HepG2 (cell line): ENCODE measurements at regions not wholly inside any gene's neighbourhood (a gene's known extent, or its start where the extent isn't known, plus 50 kb on each side); places are given as distances from the start of the nearest gene placed in this dataset.

Source experiments
- ATAC-seq: fragments of 200-7000 bp; cut with Tn5 transposase; 3 replicates; pipeline ENCODE4 v1.9.1; 2020; ENCODE audit warnings: mild to moderate bottlenecking, moderate library complexity
- BruUV-seq: library from RNA; stranded (reverse); fragments of 400-500 nt; replicated peaks from 2 replicates; lab custom pipeline; 2021; lab: Mats Ljungman, UMichigan
- CTCF ChIA-PET: fragments of 300-600 bp; formaldehyde crosslinking; extraction: SDS; loops from one replicate; lab custom pipeline; 2021; ENCODE audit warnings: low total read pairs, inconsistent platforms, low intra/inter-chr PET ratio; lab: Yijun Ruan, JAX
- POLR2A ChIA-PET: fragments of 350-600 bp; sonication (Branson Sonifier 250); formaldehyde crosslinking; loops from one replicate; lab custom pipeline; 2020; ENCODE audit warnings: antibody characterized with exemption, inconsistent platforms; lab: Yijun Ruan, JAX
- DNase-seq: peaks from one replicate; pipeline ENCODE4 v3.0.0-alpha.2; 2015; ENCODE audit warnings: low spot score
- FAIRE-seq: peaks from 3 replicates; lab custom pipeline; 2011; peaks lifted over from hg19 to GRCh38; lab: Jason Lieb, UNC
- H2AFZ ChIP-seq: one replicate; pipeline ENCODE4 v1.6.1; 2011; ENCODE audit warnings: low read length, inconsistent platforms
- H3K27ac ChIP-seq: fragments of 300-600 bp; 3 replicates; pipeline ENCODE4 v1.8.0; 2011; ENCODE audit warnings: mixed run types, mild to moderate bottlenecking, mixed read lengths, low read length, inconsistent platforms; ENCODE audit not compliant: insufficient read depth; ENCODE audit errors: extremely low read length
- H3K27me3 ChIP-seq, 2 experiments: fragments of 200-600 bp in 1 of 2; 2 replicates in 1 of 2; 3 replicates in 1 of 2; pipeline versions ENCODE4 v1.6.0 to v1.8.0; 2011; ENCODE audit warnings: low read length in 2 of 2, mild to moderate bottlenecking in 2 of 2, moderate library complexity in 2 of 2, inconsistent platforms in 1 of 2; ENCODE audit not compliant: insufficient read depth in 2 of 2, control insufficient read depth in 1 of 2
- H3K36me3 ChIP-seq, 2 experiments: fragments of 200-600 bp in 1 of 2; replicated peaks in 1 of 2; 2 replicates in 1 of 2; 3 replicates in 1 of 2; pipeline versions ENCODE4 v1.5.1 to v1.8.0; 2011; ENCODE audit warnings: low read length in 2 of 2, inconsistent platforms in 1 of 2; ENCODE audit not compliant: insufficient read depth in 2 of 2, control insufficient read depth in 1 of 2
- H3K4me1 ChIP-seq: 2 replicates; pipeline ENCODE4 v1.5.1; 2012; ENCODE audit warnings: low read length, inconsistent platforms; ENCODE audit not compliant: insufficient read depth
- H3K4me2 ChIP-seq: 2 replicates; pipeline ENCODE4 v1.6.0; 2011; ENCODE audit warnings: low read depth, low read length, inconsistent platforms
- H3K4me3 ChIP-seq, 3 experiments: fragments of 200-600 bp in 1 of 3; sonication (generic), shearing (Covaris generic) in 1 of 3; replicated peaks in 1 of 3; 2 replicates each; pipeline ENCODE4 v1.5.1; 2011 to 2016; ENCODE audit warnings: low read length in 3 of 3, inconsistent platforms in 2 of 3, low read depth in 2 of 3, mild to moderate bottlenecking in 2 of 3, control low read depth in 1 of 3, mixed read lengths in 1 of 3; ENCODE audit not compliant: insufficient read depth in 1 of 3
- H3K79me2 ChIP-seq: one replicate; pipeline ENCODE4 v1.6.1; 2011; ENCODE audit warnings: low read length, inconsistent platforms; ENCODE audit not compliant: insufficient read depth
- H3K9ac ChIP-seq: 2 replicates; pipeline ENCODE4 v1.6.0; 2011; ENCODE audit warnings: mild to moderate bottlenecking, low read depth, low read length, inconsistent platforms; ENCODE audit not compliant: insufficient read depth
- H3K9me3 ChIP-seq: 2 replicates; pipeline ENCODE4 v1.5.1; 2012; ENCODE audit warnings: mild to moderate bottlenecking, low read length
- H4K20me1 ChIP-seq: 2 replicates; pipeline ENCODE4 v1.6.0; 2011; ENCODE audit warnings: inconsistent platforms, mild to moderate bottlenecking, low read length, moderate library complexity; ENCODE audit not compliant: insufficient read depth
- MIER3 ChIP-seq: IDR thresholded peaks from 2 replicates; pipeline ENCODE4 v1.6.1; 2016; ENCODE audit warnings: missing compliant biosample characterization, borderline replicate concordance
- PPARG ChIP-seq: conservative IDR thresholded peaks from 2 replicates; pipeline ENCODE4 v1.6.1; 2016; ENCODE audit warnings: missing biosample characterization, missing genetic modification reagents
- ZNF263 ChIP-seq: sonication (generic); formaldehyde crosslinking; IDR thresholded peaks from 2 replicates; pipeline ENCODE4 v1.4.0; 2020; ENCODE audit warnings: missing genetic modification reagents
- ZNF350 ChIP-seq: sonication (generic); formaldehyde crosslinking; IDR thresholded peaks from 2 replicates; pipeline ENCODE4 v1.4.0; 2020; ENCODE audit warnings: mild to moderate bottlenecking, low read depth, missing genetic modification reagents, borderline replicate concordance
- ZNF7 ChIP-seq: IDR thresholded peaks from 2 replicates; pipeline ENCODE4 v1.6.1; 2016; ENCODE audit warnings: missing biosample characterization, missing genetic modification reagents
- in situ Hi-C: cut with HindIII; loops from 2 replicates; pipeline ENCODE4 v1.10.0; 2017; ENCODE audit warnings: low pct_unique_long_range_greater_than_20kb; ENCODE audit not compliant: extremely low pct_ligation_motif_present
- intact Hi-C: fragments of 100-400 bp; cut with micrococcal nuclease; formaldehyde crosslinking; loops from one replicate; pipeline ENCODE4 v1.10.0; 2022; ENCODE audit not compliant: unreplicated experiment
- TF ChIP-seq, protein P1 (sequence below): sonication (generic); formaldehyde crosslinking; IDR thresholded peaks from 2 replicates; pipeline ENCODE4 v1.5.0; 2020; ENCODE audit warnings: missing genetic modification reagents
- TF ChIP-seq, protein P2 (sequence below): sonication (generic); formaldehyde crosslinking; IDR thresholded peaks from 2 replicates; pipeline ENCODE4 v1.8.1; 2022; ENCODE audit warnings: mild to moderate bottlenecking, missing genetic modification reagents
- TF ChIP-seq, protein P3 (sequence below), 2 experiments: IDR thresholded peaks; 2 replicates each; pipeline ENCODE4 v1.6.1; 2011 to 2012; ENCODE audit warnings: low read length in 2 of 2, borderline replicate concordance in 1 of 2, low read depth in 1 of 2, mild to moderate bottlenecking in 1 of 2, moderate library complexity in 1 of 2

DNA sequence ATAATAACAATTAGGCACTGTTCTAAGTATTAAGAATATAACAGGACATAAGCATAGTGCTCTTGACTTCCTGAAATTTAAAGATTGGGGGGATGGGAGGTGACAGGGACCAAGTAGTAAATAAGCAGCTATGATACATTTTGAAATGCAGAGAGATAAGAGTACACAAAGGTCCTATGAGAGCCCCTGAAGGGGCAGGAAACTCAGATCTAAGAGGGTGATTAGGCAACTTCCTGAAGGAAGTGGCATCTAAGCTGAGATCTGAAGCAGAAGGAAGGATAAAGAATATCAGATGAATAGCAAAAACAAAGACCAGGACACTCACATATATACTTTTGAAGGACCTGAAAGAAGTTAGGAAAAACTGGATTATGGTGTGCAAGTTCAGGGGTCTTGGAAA lies 415.2 kb upstream of the FRG2C start:
- Histone ChIP-seq H3K79me2 (no peaks in the 10 kb centered on the region), H3K4me1 (peaks cover 6% of the 10 kb centered on the region), H3K27ac (no peak overlapping the region), H3K4me2 (no peak overlapping the region), H3K36me3 (no peaks in the 10 kb centered on the region), H3K9me3 (no peaks in the 10 kb centered on the region), H4K20me1 (no peaks in the 10 kb centered on the region), H2AFZ (no peak overlapping the region), H3K4me3 (no peak overlapping the region), H3K9ac (no peak overlapping the region), H3K27me3 (0 out of 5 replicates have a peak, but pooled peaks cover 0 to 2% of the 10 kb centered on the region in 2 experiments)
- FAIRE-seq, result no peak
- TF ChIP-seq, protein P1, sequence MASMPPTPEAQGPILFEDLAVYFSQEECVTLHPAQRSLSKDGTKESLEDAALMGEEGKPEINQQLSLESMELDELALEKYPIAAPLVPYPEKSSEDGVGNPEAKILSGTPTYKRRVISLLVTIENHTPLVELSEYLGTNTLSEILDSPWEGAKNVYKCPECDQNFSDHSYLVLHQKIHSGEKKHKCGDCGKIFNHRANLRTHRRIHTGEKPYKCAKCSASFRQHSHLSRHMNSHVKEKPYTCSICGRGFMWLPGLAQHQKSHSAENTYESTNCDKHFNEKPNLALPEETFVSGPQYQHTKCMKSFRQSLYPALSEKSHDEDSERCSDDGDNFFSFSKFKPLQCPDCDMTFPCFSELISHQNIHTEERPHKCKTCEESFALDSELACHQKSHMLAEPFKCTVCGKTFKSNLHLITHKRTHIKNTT (CRISPR knock-in tag), result no peak
- TF ChIP-seq ZNF7 (CRISPR knock-in tag) (no peak), MIER3 (CRISPR knock-in tag) (no peak), PPARG (CRISPR knock-in tag) (no peak), ZNF263 (CRISPR knock-in tag) (no peak), ZNF350 (CRISPR knock-in tag) (no peak)
- TF ChIP-seq, protein P2, sequence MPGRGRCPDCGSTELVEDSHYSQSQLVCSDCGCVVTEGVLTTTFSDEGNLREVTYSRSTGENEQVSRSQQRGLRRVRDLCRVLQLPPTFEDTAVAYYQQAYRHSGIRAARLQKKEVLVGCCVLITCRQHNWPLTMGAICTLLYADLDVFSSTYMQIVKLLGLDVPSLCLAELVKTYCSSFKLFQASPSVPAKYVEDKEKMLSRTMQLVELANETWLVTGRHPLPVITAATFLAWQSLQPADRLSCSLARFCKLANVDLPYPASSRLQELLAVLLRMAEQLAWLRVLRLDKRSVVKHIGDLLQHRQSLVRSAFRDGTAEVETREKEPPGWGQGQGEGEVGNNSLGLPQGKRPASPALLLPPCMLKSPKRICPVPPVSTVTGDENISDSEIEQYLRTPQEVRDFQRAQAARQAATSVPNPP (CRISPR knock-in tag), result no peak
- TF ChIP-seq, protein P3, sequence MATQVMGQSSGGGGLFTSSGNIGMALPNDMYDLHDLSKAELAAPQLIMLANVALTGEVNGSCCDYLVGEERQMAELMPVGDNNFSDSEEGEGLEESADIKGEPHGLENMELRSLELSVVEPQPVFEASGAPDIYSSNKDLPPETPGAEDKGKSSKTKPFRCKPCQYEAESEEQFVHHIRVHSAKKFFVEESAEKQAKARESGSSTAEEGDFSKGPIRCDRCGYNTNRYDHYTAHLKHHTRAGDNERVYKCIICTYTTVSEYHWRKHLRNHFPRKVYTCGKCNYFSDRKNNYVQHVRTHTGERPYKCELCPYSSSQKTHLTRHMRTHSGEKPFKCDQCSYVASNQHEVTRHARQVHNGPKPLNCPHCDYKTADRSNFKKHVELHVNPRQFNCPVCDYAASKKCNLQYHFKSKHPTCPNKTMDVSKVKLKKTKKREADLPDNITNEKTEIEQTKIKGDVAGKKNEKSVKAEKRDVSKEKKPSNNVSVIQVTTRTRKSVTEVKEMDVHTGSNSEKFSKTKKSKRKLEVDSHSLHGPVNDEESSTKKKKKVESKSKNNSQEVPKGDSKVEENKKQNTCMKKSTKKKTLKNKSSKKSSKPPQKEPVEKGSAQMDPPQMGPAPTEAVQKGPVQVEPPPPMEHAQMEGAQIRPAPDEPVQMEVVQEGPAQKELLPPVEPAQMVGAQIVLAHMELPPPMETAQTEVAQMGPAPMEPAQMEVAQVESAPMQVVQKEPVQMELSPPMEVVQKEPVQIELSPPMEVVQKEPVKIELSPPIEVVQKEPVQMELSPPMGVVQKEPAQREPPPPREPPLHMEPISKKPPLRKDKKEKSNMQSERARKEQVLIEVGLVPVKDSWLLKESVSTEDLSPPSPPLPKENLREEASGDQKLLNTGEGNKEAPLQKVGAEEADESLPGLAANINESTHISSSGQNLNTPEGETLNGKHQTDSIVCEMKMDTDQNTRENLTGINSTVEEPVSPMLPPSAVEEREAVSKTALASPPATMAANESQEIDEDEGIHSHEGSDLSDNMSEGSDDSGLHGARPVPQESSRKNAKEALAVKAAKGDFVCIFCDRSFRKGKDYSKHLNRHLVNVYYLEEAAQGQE (IDR thresholded peaks at IDR 0.05; ENCODE audit: borderline replicate concordance in 1 of 2, low read depth in 1 of 2, low read length in 2 of 2), result no peak
- no peak for DNase-seq
- no TSS peak for BruUV-seq
- POLR2A ChIA-PET, result no interaction called here
- CTCF ChIA-PET, result no interaction called here
- in situ Hi-C loops, result no loop called here
- no peak for ATAC-seq
- intact Hi-C loops, result no loop called here
